ENCODE measurements at regions not wholly inside any gene's neighbourhood (a gene's known extent, or its start where the extent isn't known, plus 50 kb on each side); places are given as distances from the start of the nearest gene placed in this dataset.

- TF ChIP-seq YY1 (IDR thresholded peaks at IDR 0.05; ENCODE audit: low read depth): no peak
- TF ChIP-seq FOXM1 (IDR thresholded peaks at IDR 0.05; ENCODE audit: borderline replicate concordance, low read depth): no peak
- TF ChIP-seq RAD21 (IDR thresholded peaks at IDR 0.05; ENCODE audit: low read depth): no peak
- TF ChIP-seq CREB1 (IDR thresholded peaks at IDR 0.05; ENCODE audit: low read depth): no peak
- no peak for TF ChIP-seq TAF1 (IDR thresholded peaks at IDR 0.05; ENCODE audit: low read depth)
- no peak for TF ChIP-seq ZBTB7A (IDR thresholded peaks at IDR 0.05; ENCODE audit: low read depth)
- no peak for TF ChIP-seq EGR1 (IDR thresholded peaks at IDR 0.05)
- TF ChIP-seq CEBPB (IDR thresholded peaks at IDR 0.05): no peak
- no peak for TF ChIP-seq EP300 (IDR thresholded peaks at IDR 0.05; ENCODE audit: borderline replicate concordance)
- no peak for TF ChIP-seq USF1 (IDR thresholded peaks at IDR 0.05)
- TF ChIP-seq TEAD4 (IDR thresholded peaks at IDR 0.05): no peak
- no peak for TF ChIP-seq MAX (IDR thresholded peaks at IDR 0.05)
- no peak for TF ChIP-seq REST (IDR thresholded peaks at IDR 0.05; ENCODE audit: low read depth)
- no peak for TF ChIP-seq TCF12 (IDR thresholded peaks at IDR 0.05; ENCODE audit: low read depth)
- no peak for TF ChIP-seq NFIC (IDR thresholded peaks at IDR 0.05)
Observed at GRCh38 chr17:6244796-6245195, 174.6 kb downstream of the WSCD1 start.

GRCh38 chr17:6244253-6244652 lies 174.1 kb downstream of the WSCD1 start:
- TF ChIP-seq CREB1 (IDR thresholded peaks at IDR 0.05; ENCODE audit: low read depth) (no peak), FOXM1 (IDR thresholded peaks at IDR 0.05; ENCODE audit: borderline replicate concordance, low read depth) (no peak), USF1 (IDR thresholded peaks at IDR 0.05) (no peak), MAX (IDR thresholded peaks at IDR 0.05) (no peak), EGR1 (IDR thresholded peaks at IDR 0.05) (no peak), TCF12 (IDR thresholded peaks at IDR 0.05; ENCODE audit: low read depth) (no peak), TAF1 (IDR thresholded peaks at IDR 0.05; ENCODE audit: low read depth) (no peak), ZBTB7A (IDR thresholded peaks at IDR 0.05; ENCODE audit: low read depth) (no peak), YY1 (IDR thresholded peaks at IDR 0.05; ENCODE audit: low read depth) (no peak), TEAD4 (IDR thresholded peaks at IDR 0.05) (no peak), NFIC (IDR thresholded peaks at IDR 0.05) (no peak), REST (IDR thresholded peaks at IDR 0.05; ENCODE audit: low read depth) (no peak), RAD21 (IDR thresholded peaks at IDR 0.05; ENCODE audit: low read depth) (no peak), CEBPB (IDR thresholded peaks at IDR 0.05) (no peak), EP300 (IDR thresholded peaks at IDR 0.05; ENCODE audit: borderline replicate concordance) (no peak)

GRCh38 chr17:6243186-6243585 lies 173.0 kb downstream of the WSCD1 start:
- TF ChIP-seq FOXM1 (IDR thresholded peaks at IDR 0.05; ENCODE audit: borderline replicate concordance, low read depth): no peak
- no peak for TF ChIP-seq RAD21 (IDR thresholded peaks at IDR 0.05; ENCODE audit: low read depth)
- no peak for TF ChIP-seq REST (IDR thresholded peaks at IDR 0.05; ENCODE audit: low read depth)
- no peak for TF ChIP-seq CEBPB (IDR thresholded peaks at IDR 0.05)
- TF ChIP-seq ZBTB7A (IDR thresholded peaks at IDR 0.05; ENCODE audit: low read depth): no peak
- TF ChIP-seq EGR1 (IDR thresholded peaks at IDR 0.05): no peak
- TF ChIP-seq EP300 (IDR thresholded peaks at IDR 0.05; ENCODE audit: borderline replicate concordance): no peak
- TF ChIP-seq YY1 (IDR thresholded peaks at IDR 0.05; ENCODE audit: low read depth): no peak
- no peak for TF ChIP-seq USF1 (IDR thresholded peaks at IDR 0.05)
- no peak for TF ChIP-seq TCF12 (IDR thresholded peaks at IDR 0.05; ENCODE audit: low read depth)
- TF ChIP-seq CREB1 (IDR thresholded peaks at IDR 0.05; ENCODE audit: low read depth): no peak
- no peak for TF ChIP-seq TAF1 (IDR thresholded peaks at IDR 0.05; ENCODE audit: low read depth)
- no peak for TF ChIP-seq NFIC (IDR thresholded peaks at IDR 0.05)

GRCh38 chr17:6241996-6242395 lies 171.8 kb downstream of the WSCD1 start:
- no peak for TF ChIP-seq TCF12 (IDR thresholded peaks at IDR 0.05; ENCODE audit: low read depth)
- TF ChIP-seq REST (IDR thresholded peaks at IDR 0.05; ENCODE audit: low read depth): no peak
- TF ChIP-seq ZBTB7A (IDR thresholded peaks at IDR 0.05; ENCODE audit: low read depth): no peak
- TF ChIP-seq CREB1 (IDR thresholded peaks at IDR 0.05; ENCODE audit: low read depth): no peak
- TF ChIP-seq TEAD4 (IDR thresholded peaks at IDR 0.05): no peak
- TF ChIP-seq EP300 (IDR thresholded peaks at IDR 0.05; ENCODE audit: borderline replicate concordance): no peak
- TF ChIP-seq FOXM1 (IDR thresholded peaks at IDR 0.05; ENCODE audit: borderline replicate concordance, low read depth): no peak
- TF ChIP-seq TAF1 (IDR thresholded peaks at IDR 0.05; ENCODE audit: low read depth): no peak
- no peak for TF ChIP-seq NFIC (IDR thresholded peaks at IDR 0.05)
- TF ChIP-seq YY1 (IDR thresholded peaks at IDR 0.05; ENCODE audit: low read depth): no peak
- no peak for TF ChIP-seq MAX (IDR thresholded peaks at IDR 0.05)
- no peak for TF ChIP-seq CEBPB (IDR thresholded peaks at IDR 0.05)
- no peak for TF ChIP-seq RAD21 (IDR thresholded peaks at IDR 0.05; ENCODE audit: low read depth)
